HepG2 (cell line): ENCODE measurements at regions not wholly inside any gene's neighbourhood (a gene's known extent, or its start where the extent isn't known, plus 50 kb on each side); places are given as distances from the start of the nearest gene placed in this dataset.

ENCODE experiments used
- ATAC-seq: fragments of 200-7000 bp; cut with Tn5 transposase; 3 replicates; pipeline ENCODE4 v1.9.1; 2020; ENCODE audit warnings: mild to moderate bottlenecking, moderate library complexity
- BruUV-seq: library from RNA; stranded (reverse); fragments of 400-500 nt; replicated peaks from 2 replicates; lab custom pipeline; 2021; lab: Mats Ljungman, UMichigan
- CTCF ChIA-PET: fragments of 300-600 bp; formaldehyde crosslinking; extraction: SDS; loops from one replicate; lab custom pipeline; 2021; ENCODE audit warnings: low total read pairs, inconsistent platforms, low intra/inter-chr PET ratio; lab: Yijun Ruan, JAX
- POLR2A ChIA-PET: fragments of 350-600 bp; sonication (Branson Sonifier 250); formaldehyde crosslinking; loops from one replicate; lab custom pipeline; 2020; ENCODE audit warnings: antibody characterized with exemption, inconsistent platforms; lab: Yijun Ruan, JAX
- DNase-seq: peaks from one replicate; pipeline ENCODE4 v3.0.0-alpha.2; 2015; ENCODE audit warnings: low spot score
- FAIRE-seq: peaks from 3 replicates; lab custom pipeline; 2011; peaks lifted over from hg19 to GRCh38; lab: Jason Lieb, UNC
- H2AFZ ChIP-seq: one replicate; pipeline ENCODE4 v1.6.1; 2011; ENCODE audit warnings: low read length, inconsistent platforms
- H3K27ac ChIP-seq: fragments of 300-600 bp; 3 replicates; pipeline ENCODE4 v1.8.0; 2011; ENCODE audit warnings: mixed run types, mild to moderate bottlenecking, mixed read lengths, low read length, inconsistent platforms; ENCODE audit not compliant: insufficient read depth; ENCODE audit errors: extremely low read length
- H3K27me3 ChIP-seq, 2 experiments: fragments of 200-600 bp in 1 of 2; 2 replicates in 1 of 2; 3 replicates in 1 of 2; pipeline versions ENCODE4 v1.6.0 to v1.8.0; 2011; ENCODE audit warnings: low read length in 2 of 2, mild to moderate bottlenecking in 2 of 2, moderate library complexity in 2 of 2, inconsistent platforms in 1 of 2; ENCODE audit not compliant: insufficient read depth in 2 of 2, control insufficient read depth in 1 of 2
- H3K36me3 ChIP-seq, 2 experiments: fragments of 200-600 bp in 1 of 2; replicated peaks in 1 of 2; 2 replicates in 1 of 2; 3 replicates in 1 of 2; pipeline versions ENCODE4 v1.5.1 to v1.8.0; 2011; ENCODE audit warnings: low read length in 2 of 2, inconsistent platforms in 1 of 2; ENCODE audit not compliant: insufficient read depth in 2 of 2, control insufficient read depth in 1 of 2
- H3K4me1 ChIP-seq: 2 replicates; pipeline ENCODE4 v1.5.1; 2012; ENCODE audit warnings: low read length, inconsistent platforms; ENCODE audit not compliant: insufficient read depth
- H3K4me2 ChIP-seq: 2 replicates; pipeline ENCODE4 v1.6.0; 2011; ENCODE audit warnings: low read depth, low read length, inconsistent platforms
- H3K4me3 ChIP-seq, 3 experiments: fragments of 200-600 bp in 1 of 3; sonication (generic), shearing (Covaris generic) in 1 of 3; replicated peaks in 1 of 3; 2 replicates each; pipeline ENCODE4 v1.5.1; 2011 to 2016; ENCODE audit warnings: low read length in 3 of 3, inconsistent platforms in 2 of 3, low read depth in 2 of 3, mild to moderate bottlenecking in 2 of 3, control low read depth in 1 of 3, mixed read lengths in 1 of 3; ENCODE audit not compliant: insufficient read depth in 1 of 3
- H3K79me2 ChIP-seq: one replicate; pipeline ENCODE4 v1.6.1; 2011; ENCODE audit warnings: low read length, inconsistent platforms; ENCODE audit not compliant: insufficient read depth
- H3K9ac ChIP-seq: 2 replicates; pipeline ENCODE4 v1.6.0; 2011; ENCODE audit warnings: mild to moderate bottlenecking, low read depth, low read length, inconsistent platforms; ENCODE audit not compliant: insufficient read depth
- H3K9me3 ChIP-seq: 2 replicates; pipeline ENCODE4 v1.5.1; 2012; ENCODE audit warnings: mild to moderate bottlenecking, low read length
- H4K20me1 ChIP-seq: 2 replicates; pipeline ENCODE4 v1.6.0; 2011; ENCODE audit warnings: inconsistent platforms, mild to moderate bottlenecking, low read length, moderate library complexity; ENCODE audit not compliant: insufficient read depth
- DR1 ChIP-seq: sonication (generic); formaldehyde crosslinking; IDR thresholded peaks from 2 replicates; pipeline ENCODE4 v1.8.0; 2021; ENCODE audit warnings: mild to moderate bottlenecking, missing genetic modification reagents, inconsistent platforms
- HNF4G ChIP-seq, 2 experiments: sonication (generic) in 1 of 2; formaldehyde crosslinking in 1 of 2; IDR thresholded peaks; 2 replicates each; pipeline versions ENCODE4 v1.4.0 to v1.6.1; 2011 to 2020; ENCODE audit warnings: borderline replicate concordance in 2 of 2, low read depth in 2 of 2, mild to moderate bottlenecking in 2 of 2, low read length in 1 of 2, missing genetic modification reagents in 1 of 2, moderate library complexity in 1 of 2
- TAF1 ChIP-seq: sonication (generic); formaldehyde crosslinking; IDR thresholded peaks from 2 replicates; pipeline ENCODE4 v1.4.0; 2020; ENCODE audit warnings: missing genetic modification reagents
- TGIF2 ChIP-seq: IDR thresholded peaks from 2 replicates; pipeline ENCODE4 v1.6.1; 2016; ENCODE audit warnings: control low read depth, missing compliant biosample characterization
- TIGD3 ChIP-seq: sonication (generic); formaldehyde crosslinking; IDR thresholded peaks from 2 replicates; pipeline ENCODE4 v1.5.1; 2020; ENCODE audit warnings: mild to moderate bottlenecking, missing genetic modification reagents, borderline replicate concordance
- ZFY ChIP-seq: sonication (generic); formaldehyde crosslinking; IDR thresholded peaks from 2 replicates; pipeline ENCODE4 v1.4.0; 2020; ENCODE audit warnings: missing genetic modification reagents
- ZNF292 ChIP-seq: sonication (generic); formaldehyde crosslinking; IDR thresholded peaks from 2 replicates; pipeline ENCODE4 v1.8.1; 2022; ENCODE audit warnings: mild to moderate bottlenecking, low read depth, missing genetic modification reagents, borderline replicate concordance
- WGBS: methylation state at CpG from one replicate; pipeline ENCODE4 v1.1.6; 2017; ENCODE audit warnings: low lambda C conversion rate; 5-methylcytosine and 5-hydroxymethylcytosine counted together
- in situ Hi-C: cut with HindIII; loops from 2 replicates; pipeline ENCODE4 v1.10.0; 2017; ENCODE audit warnings: low pct_unique_long_range_greater_than_20kb; ENCODE audit not compliant: extremely low pct_ligation_motif_present
- intact Hi-C: fragments of 100-400 bp; cut with micrococcal nuclease; formaldehyde crosslinking; loops from one replicate; pipeline ENCODE4 v1.10.0; 2022; ENCODE audit not compliant: unreplicated experiment
- TF ChIP-seq, protein P1 (sequence below): sonication (generic); formaldehyde crosslinking; IDR thresholded peaks from 2 replicates; pipeline ENCODE4 v1.8.0; 2022; ENCODE audit warnings: missing genetic modification reagents, low read depth, mild to moderate bottlenecking, borderline replicate concordance
- TF ChIP-seq, protein P2 (sequence below): sonication (generic); formaldehyde crosslinking; IDR thresholded peaks from 2 replicates; pipeline ENCODE4 v1.4.0; 2020; ENCODE audit warnings: missing genetic modification reagents, borderline replicate concordance

- TF ChIP-seq TAF1 (CRISPR knock-in tag) (no peak), ZNF292 (CRISPR knock-in tag) (no peak), TIGD3 (no peak), DR1 (CRISPR knock-in tag) (no peak), ZFY (CRISPR knock-in tag) (no peak), TGIF2 (CRISPR knock-in tag) (no peak), HNF4G (IDR thresholded peaks at IDR 0.05; ENCODE audit: borderline replicate concordance, low read depth, low read length) (no peak), HNF4G (CRISPR knock-in tag; IDR thresholded peaks at IDR 0.05; ENCODE audit: borderline replicate concordance, low read depth) (no peak)
- TF ChIP-seq, protein P1, sequence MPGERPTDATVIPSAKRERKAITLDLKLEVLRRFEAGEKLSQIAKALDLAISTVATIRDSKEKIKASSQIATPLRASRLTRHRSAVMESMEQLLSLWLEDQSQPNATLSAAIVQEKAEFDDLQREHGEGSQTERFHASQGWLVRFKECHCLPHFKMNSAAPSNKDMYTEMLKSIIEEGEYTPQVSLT (CRISPR knock-in tag): no peak
- TF ChIP-seq, protein P2, sequence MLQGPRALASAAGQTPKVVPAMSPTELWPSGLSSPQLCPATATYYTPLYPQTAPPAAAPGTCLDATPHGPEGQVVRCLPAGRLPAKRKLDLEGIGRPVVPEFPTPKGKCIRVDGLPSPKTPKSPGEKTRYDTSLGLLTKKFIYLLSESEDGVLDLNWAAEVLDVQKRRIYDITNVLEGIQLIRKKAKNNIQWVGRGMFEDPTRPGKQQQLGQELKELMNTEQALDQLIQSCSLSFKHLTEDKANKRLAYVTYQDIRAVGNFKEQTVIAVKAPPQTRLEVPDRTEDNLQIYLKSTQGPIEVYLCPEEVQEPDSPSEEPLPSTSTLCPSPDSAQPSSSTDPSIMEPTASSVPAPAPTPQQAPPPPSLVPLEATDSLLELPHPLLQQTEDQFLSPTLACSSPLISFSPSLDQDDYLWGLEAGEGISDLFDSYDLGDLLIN (CRISPR knock-in tag): no peak
- FAIRE-seq: no peak
- CTCF ChIA-PET: no interaction called here
These were observed 253.3 kb upstream of the SUCLG2 start for GRCh38 chr3:67907735-67908134.

More at GRCh38 chr3:67907735-67908134, 253.3 kb upstream of the SUCLG2 start:
- no peaks in the 10 kb centered on the region for H3K9me3 ChIP-seq
- no peaks in the 10 kb centered on the region for H3K79me2 ChIP-seq
- no peak for DNase-seq
- 0% methylated on average over 1 of the region's 1 CpG for WGBS
- intact Hi-C loops: no loop called here
- H4K20me1 ChIP-seq: no peaks in the 10 kb centered on the region
- BruUV-seq: no TSS peak
- H3K27me3 ChIP-seq: no peaks in the 10 kb centered on the region
- POLR2A ChIA-PET: no interaction called here
- H3K4me2 ChIP-seq: no peak overlapping the region
- H3K9ac ChIP-seq: no peak overlapping the region
- H2AFZ ChIP-seq: no peak overlapping the region
- in situ Hi-C loops: no loop called here
- no peaks in the 10 kb centered on the region for H3K36me3 ChIP-seq
- H3K4me3 ChIP-seq: no peak overlapping the region
- ATAC-seq: no peak
- H3K4me1 ChIP-seq: no peaks in the 10 kb centered on the region
- H3K27ac ChIP-seq: no peak overlapping the region
